K562 (cell line): ENCODE measurements at regions not wholly inside any gene's neighbourhood (a gene's known extent, or its start where the extent isn't known, plus 50 kb on each side); places are given as distances from the start of the nearest gene placed in this dataset.

Experiments
- ADNP ChIP-seq: fragments of 200-800 bp; sonication (Bioruptor generic); IDR thresholded peaks from 2 replicates; pipeline ENCODE4 v1.6.1; 2016; ENCODE audit warnings: missing genetic modification characterization, missing compliant biosample characterization
- FOS ChIP-seq: IDR thresholded peaks from 3 replicates; pipeline ENCODE4 v1.6.1; 2011; ENCODE audit not compliant: insufficient read length; ENCODE audit errors: extremely low read depth
- POLR2A ChIP-seq: fragments of 450-650 bp; conservative IDR thresholded peaks from 2 replicates; pipeline ENCODE4 v1.6.1; 2016
- SP2 ChIP-seq: IDR thresholded peaks from 2 replicates; pipeline ENCODE4 v1.6.1; 2011; ENCODE audit warnings: mild to moderate bottlenecking, low read depth, low read length, moderate library complexity; ENCODE audit not compliant: poor library complexity, severe bottlenecking; ENCODE audit errors: extremely low read depth
- TCF7L2 ChIP-seq: fragments of 150-350 bp; IDR thresholded peaks from 2 replicates; pipeline ENCODE4 v1.6.1; 2016; ENCODE audit warnings: low read depth, mild to moderate bottlenecking, low read length, moderate library complexity
- TF ChIP-seq, protein P1 (sequence below), 3 experiments: IDR thresholded peaks in 2 of 3; conservative IDR thresholded peaks in 1 of 3; 2 replicates each; pipeline ENCODE4 v1.5.1; 2011 to 2012; ENCODE audit warnings: low read length in 3 of 3, mild to moderate bottlenecking in 3 of 3, control low read depth in 2 of 3, improper control_type of control experiment in 1 of 3, inconsistent platforms in 1 of 3, low read depth in 1 of 3, mixed read lengths in 1 of 3, moderate library complexity in 1 of 3; ENCODE audit not compliant: insufficient read depth in 2 of 3
- TF ChIP-seq, protein P2 (sequence below), 2 experiments: IDR thresholded peaks; 2 replicates each; pipeline ENCODE4 v1.6.1; 2011; ENCODE audit warnings: borderline replicate concordance in 1 of 2, control low read depth in 1 of 2, low read depth in 1 of 2, low read length in 1 of 2, mild to moderate bottlenecking in 1 of 2, mixed read lengths in 1 of 2, moderate library complexity in 1 of 2; ENCODE audit not compliant: insufficient read depth in 1 of 2, insufficient read length in 1 of 2, poor library complexity in 1 of 2, severe bottlenecking in 1 of 2; ENCODE audit errors: extremely low read depth in 1 of 2

DNA sequence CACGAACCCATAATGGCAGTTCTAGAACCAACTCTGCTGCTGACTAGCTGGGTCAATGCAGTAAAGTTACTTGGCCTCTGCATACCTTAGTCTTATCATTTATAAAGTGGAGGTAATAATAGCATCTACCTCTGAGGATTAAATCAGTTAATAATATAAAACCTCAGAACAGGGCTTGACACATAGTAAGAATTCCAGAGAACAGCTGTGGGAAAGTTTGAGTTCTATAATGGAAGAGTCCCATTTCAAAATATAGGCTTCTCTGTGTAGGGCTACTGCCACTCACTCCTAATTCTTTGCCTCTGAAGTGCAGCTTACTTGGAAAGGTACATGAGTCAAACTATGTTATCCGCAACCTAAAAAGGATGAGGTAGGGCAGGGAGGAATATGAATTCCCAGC, 269.2 kb upstream of the PRKD1 start:
- no peak for TF ChIP-seq TCF7L2
- TF ChIP-seq, protein P1, sequence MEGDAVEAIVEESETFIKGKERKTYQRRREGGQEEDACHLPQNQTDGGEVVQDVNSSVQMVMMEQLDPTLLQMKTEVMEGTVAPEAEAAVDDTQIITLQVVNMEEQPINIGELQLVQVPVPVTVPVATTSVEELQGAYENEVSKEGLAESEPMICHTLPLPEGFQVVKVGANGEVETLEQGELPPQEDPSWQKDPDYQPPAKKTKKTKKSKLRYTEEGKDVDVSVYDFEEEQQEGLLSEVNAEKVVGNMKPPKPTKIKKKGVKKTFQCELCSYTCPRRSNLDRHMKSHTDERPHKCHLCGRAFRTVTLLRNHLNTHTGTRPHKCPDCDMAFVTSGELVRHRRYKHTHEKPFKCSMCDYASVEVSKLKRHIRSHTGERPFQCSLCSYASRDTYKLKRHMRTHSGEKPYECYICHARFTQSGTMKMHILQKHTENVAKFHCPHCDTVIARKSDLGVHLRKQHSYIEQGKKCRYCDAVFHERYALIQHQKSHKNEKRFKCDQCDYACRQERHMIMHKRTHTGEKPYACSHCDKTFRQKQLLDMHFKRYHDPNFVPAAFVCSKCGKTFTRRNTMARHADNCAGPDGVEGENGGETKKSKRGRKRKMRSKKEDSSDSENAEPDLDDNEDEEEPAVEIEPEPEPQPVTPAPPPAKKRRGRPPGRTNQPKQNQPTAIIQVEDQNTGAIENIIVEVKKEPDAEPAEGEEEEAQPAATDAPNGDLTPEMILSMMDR (IDR thresholded peaks at IDR 0.05 in 2 of 3, conservative IDR thresholded peaks at IDR 0.05 in 1 of 3; ENCODE audit: insufficient read depth in 2 of 3, low read depth in 1 of 3, low read length in 3 of 3): no peak
- TF ChIP-seq ADNP (tag): no peak
- TF ChIP-seq POLR2A: no peak
- no peak for TF ChIP-seq FOS
- TF ChIP-seq SP2: no peak
- TF ChIP-seq, protein P2, sequence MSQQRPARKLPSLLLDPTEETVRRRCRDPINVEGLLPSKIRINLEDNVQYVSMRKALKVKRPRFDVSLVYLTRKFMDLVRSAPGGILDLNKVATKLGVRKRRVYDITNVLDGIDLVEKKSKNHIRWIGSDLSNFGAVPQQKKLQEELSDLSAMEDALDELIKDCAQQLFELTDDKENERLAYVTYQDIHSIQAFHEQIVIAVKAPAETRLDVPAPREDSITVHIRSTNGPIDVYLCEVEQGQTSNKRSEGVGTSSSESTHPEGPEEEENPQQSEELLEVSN (IDR thresholded peaks at IDR 0.05; ENCODE audit: borderline replicate concordance in 1 of 2, extremely low read depth in 1 of 2, insufficient read depth in 1 of 2, insufficient read length in 1 of 2, low read depth in 1 of 2, low read length in 1 of 2, poor library complexity in 1 of 2, severe bottlenecking in 1 of 2): no peak
